ENCODE measurements at regions not wholly inside any gene's neighbourhood (a gene's known extent, or its start where the extent isn't known, plus 50 kb on each side); places are given as distances from the start of the nearest gene placed in this dataset.
A peak's percentile ranks its signal among the peaks of the same experiment; 100 is the strongest.

- intact Hi-C loops (cut with DNase I; ENCODE audit: low total_unique reads) = loop anchor here (5.0 kb wide), 1 partner anchor 229 kb away; no protein-coding TSS in a partner anchor
- no peaks in the 10 kb centered on the region for H3K27me3 ChIP-seq
- H3K36me3 ChIP-seq = no peaks in the 10 kb centered on the region
- DNase-seq = no peak
- H3K27ac ChIP-seq = no peak overlapping the region
- no peaks in the 10 kb centered on the region for H3K4me1 ChIP-seq
- H3K4me3 ChIP-seq = no peak overlapping the region
- H3K9me3 ChIP-seq = no peaks in the 10 kb centered on the region
- no peak for TF ChIP-seq CTCF (IDR thresholded peaks at IDR 0.05)
Observed at GRCh38 chr9:26748449-26749058, 144.0 kb downstream of the CAAP1 start.

GRCh38 chr9:26747611-26748010 is 145.0 kb downstream of the CAAP1 start:
- no peak overlapping the region for H3K4me3 ChIP-seq
- no peaks in the 10 kb centered on the region for H3K4me1 ChIP-seq
- no peaks in the 10 kb centered on the region for H3K9me3 ChIP-seq
- TF ChIP-seq CTCF (IDR thresholded peaks at IDR 0.05) = no peak
- no peak overlapping the region for H3K27ac ChIP-seq
- no peaks in the 10 kb centered on the region for H3K27me3 ChIP-seq
- no peaks in the 10 kb centered on the region for H3K36me3 ChIP-seq
- DNase-seq = no peak
- intact Hi-C loops (cut with DNase I; ENCODE audit: low total_unique reads) = loop anchor here (5.0 kb wide), 1 partner anchor 230 kb away; no protein-coding TSS in a partner anchor

GRCh38 chr9:26746357-26747072 is 146.1 kb downstream of the CAAP1 start:
- H3K27ac ChIP-seq = no peak overlapping the region
- intact Hi-C loops (cut with DNase I; ENCODE audit: low total_unique reads) = loop anchor here (5.0 kb wide), 1 partner anchor 231 kb away; no protein-coding TSS in a partner anchor

GRCh38 chr9:26745111-26745510 is 147.5 kb downstream of the CAAP1 start:
- Histone ChIP-seq H3K27me3 (no peaks in the 10 kb centered on the region), H3K4me3 (no peak overlapping the region), H3K9me3 (no peaks in the 10 kb centered on the region), H3K27ac (no peak overlapping the region), H3K4me1 (no peaks in the 10 kb centered on the region), H3K36me3 (no peaks in the 10 kb centered on the region)
- TF ChIP-seq CTCF (IDR thresholded peaks at IDR 0.05) = no peak
- intact Hi-C loops (cut with DNase I; ENCODE audit: low total_unique reads) = loop anchor here (5.0 kb wide), 1 partner anchor 232 kb away; no protein-coding TSS in a partner anchor
- no peak for DNase-seq

More at GRCh38 chr9:26746357-26747072, 146.1 kb downstream of the CAAP1 start:
- Histone ChIP-seq H3K9me3 (no peaks in the 10 kb centered on the region), H3K27me3 (no peaks in the 10 kb centered on the region), H3K36me3 (no peaks in the 10 kb centered on the region), H3K4me3 (no peak overlapping the region), H3K4me1 (no peaks in the 10 kb centered on the region)
- no peak for TF ChIP-seq CTCF (IDR thresholded peaks at IDR 0.05)
- DNase-seq = no peak

GRCh38 chr9:26744191-26744965 is 148.2 kb downstream of the CAAP1 start:
- Histone ChIP-seq H3K9me3 (no peaks in the 10 kb centered on the region), H3K27ac (no peak overlapping the region), H3K4me3 (no peak overlapping the region), H3K36me3 (no peaks in the 10 kb centered on the region), H3K4me1 (no peaks in the 10 kb centered on the region), H3K27me3 (no peaks in the 10 kb centered on the region)
- intact Hi-C loops (cut with DNase I; ENCODE audit: low total_unique reads) = no loop called here
- peak; percentile 51 to 62 for TF ChIP-seq CTCF (IDR thresholded peaks at IDR 0.05)
- no peak for DNase-seq
